ENCODE measurements at regions not wholly inside any gene's neighbourhood (a gene's known extent, or its start where the extent isn't known, plus 50 kb on each side); places are given as distances from the start of the nearest gene placed in this dataset.

- H3K36me3 Mint-ChIP-seq, result no peaks in the 10 kb centered on the region
- no peaks in the 10 kb centered on the region for H3K4me1 Mint-ChIP-seq
- peak overlapping the region; percentile 68 for H3K4me3 Mint-ChIP-seq
- no peak overlapping the region for H3K27ac Mint-ChIP-seq
- H3K9me3 Mint-ChIP-seq, result peaks cover 16% of the 10 kb centered on the region
- TF ChIP-seq CTCF (IDR thresholded peaks at IDR 0.05; ENCODE audit: unreplicated experiment), result no peak
- peaks cover 4% of the 10 kb centered on the region for H3K27me3 Mint-ChIP-seq (ENCODE audit: low read depth)
- DNase-seq (ENCODE audit: low spot score in 2 of 2, unreplicated experiment in 2 of 2), result peak in 1 of 2 experiments; percentile 45
Observed at GRCh38 chrX:130523460-130524394, 121.9 kb downstream of the RBMX2 start.

GRCh38 chrX:130524476-130525194, 122.8 kb downstream of the RBMX2 start:
- H3K36me3 Mint-ChIP-seq, result no peaks in the 10 kb centered on the region
- H3K9me3 Mint-ChIP-seq, result peaks cover 16% of the 10 kb centered on the region
- no peak overlapping the region for H3K27ac Mint-ChIP-seq
- H3K4me1 Mint-ChIP-seq, result no peaks in the 10 kb centered on the region
- H3K4me3 Mint-ChIP-seq, result peak overlapping the region; percentile 68
- TF ChIP-seq CTCF (IDR thresholded peaks at IDR 0.05; ENCODE audit: unreplicated experiment), result no peak
- H3K27me3 Mint-ChIP-seq (ENCODE audit: low read depth), result peaks cover 4% of the 10 kb centered on the region
- no peak for DNase-seq (ENCODE audit: low spot score in 2 of 2, unreplicated experiment in 2 of 2)

GRCh38 chrX:130529531-130529930, 127.7 kb downstream of the RBMX2 start:
- Mint-ChIP-seq H3K9me3 (peaks cover 30% of the 10 kb centered on the region), H3K27ac (no peak overlapping the region), H3K4me3 (no peak overlapping the region), H3K27me3 (ENCODE audit: low read depth) (peaks cover 2% of the 10 kb centered on the region), H3K36me3 (no peaks in the 10 kb centered on the region), H3K4me1 (peaks cover 7% of the 10 kb centered on the region)
- TF ChIP-seq CTCF (IDR thresholded peaks at IDR 0.05; ENCODE audit: unreplicated experiment), result no peak
- no peak for DNase-seq (ENCODE audit: low spot score in 2 of 2, unreplicated experiment in 2 of 2)

- no peak for DNase-seq (ENCODE audit: low spot score in 2 of 2, unreplicated experiment in 2 of 2)
- Mint-ChIP-seq H3K36me3 (no peaks in the 10 kb centered on the region), H3K4me3 (no peak overlapping the region), H3K27me3 (ENCODE audit: low read depth) (peaks cover 2% of the 10 kb centered on the region), H3K4me1 (peaks cover 22% of the 10 kb centered on the region), H3K27ac (no peak overlapping the region), H3K9me3 (peaks cover 20% of the 10 kb centered on the region)
- no peak for TF ChIP-seq CTCF (IDR thresholded peaks at IDR 0.05; ENCODE audit: unreplicated experiment)
Observed at GRCh38 chrX:130531066-130531465, 129.3 kb downstream of the RBMX2 start.

GRCh38 chrX:130539721-130540321, 138.0 kb downstream of the RBMX2 start:
- TF ChIP-seq CTCF (IDR thresholded peaks at IDR 0.05; ENCODE audit: unreplicated experiment), result peak; percentile 54
- no peak overlapping the region for H3K27ac Mint-ChIP-seq
- no peaks in the 10 kb centered on the region for H3K9me3 Mint-ChIP-seq
- no peak overlapping the region for H3K4me3 Mint-ChIP-seq
- DNase-seq (ENCODE audit: low spot score in 2 of 2, unreplicated experiment in 2 of 2), result peak in 1 of 2 experiments; percentile 64
- H3K36me3 Mint-ChIP-seq, result no peaks in the 10 kb centered on the region
- peaks cover 14% of the 10 kb centered on the region for H3K4me1 Mint-ChIP-seq
- peaks cover 13% of the 10 kb centered on the region for H3K27me3 Mint-ChIP-seq (ENCODE audit: low read depth)
